HG03342 (cell line): ENCODE measurements at regions not wholly inside any gene's neighbourhood (a gene's known extent, or its start where the extent isn't known, plus 50 kb on each side); places are given as distances from the start of the nearest gene placed in this dataset.

Experiments used
- ATAC-seq: cut with Tn5 transposase; IDR thresholded peaks from one replicate; pipeline ENCODE4 v1.9.1; 2021; ENCODE audit warnings: mild to moderate bottlenecking, moderate library complexity; ENCODE audit not compliant: unreplicated experiment

- no peak for ATAC-seq
Measured at GRCh38 chr3:83729576-83729975, 1229.2 kb upstream of the CADM2 start.

- no peak for ATAC-seq
Measured at GRCh38 chr3:83734656-83735055, 1224.1 kb upstream of the CADM2 start.

- ATAC-seq, result no peak
Measured at GRCh38 chr3:83738202-83738601, 1220.6 kb upstream of the CADM2 start.

GRCh38 chr3:83740504-83740903, 1218.3 kb upstream of the CADM2 start:
- ATAC-seq, result no peak

- ATAC-seq, result no peak
Measured at GRCh38 chr3:83765956-83766355, 1192.8 kb upstream of the CADM2 start.

- no peak for ATAC-seq
Measured at GRCh38 chr3:83769791-83770663, 1188.8 kb upstream of the CADM2 start.

- ATAC-seq, result no peak
Measured at GRCh38 chr3:83770664-83771402, 1188.0 kb upstream of the CADM2 start.

- no peak for ATAC-seq
Measured at GRCh38 chr3:83802801-83803200, 1156.0 kb upstream of the CADM2 start.

GRCh38 chr3:83807511-83807910, 1151.3 kb upstream of the CADM2 start:
- no peak for ATAC-seq

- no peak for ATAC-seq
Measured at GRCh38 chr3:83813176-83813575, 1145.6 kb upstream of the CADM2 start.

GRCh38 chr3:83816653-83817052, 1142.1 kb upstream of the CADM2 start:
- no peak for ATAC-seq

GRCh38 chr3:83821506-83821905, 1137.3 kb upstream of the CADM2 start:
- ATAC-seq, result no peak

GRCh38 chr3:83823095-83823494, 1135.7 kb upstream of the CADM2 start:
- no peak for ATAC-seq

- no peak for ATAC-seq
Measured at GRCh38 chr3:83835040-83835439, 1123.7 kb upstream of the CADM2 start.

- no peak for ATAC-seq
Measured at GRCh38 chr3:83842511-83842910, 1116.3 kb upstream of the CADM2 start.

GRCh38 chr3:83843716-83844115, 1115.1 kb upstream of the CADM2 start:
- no peak for ATAC-seq

GRCh38 chr3:83849106-83849730, 1109.6 kb upstream of the CADM2 start:
- ATAC-seq, result no peak

GRCh38 chr3:83863380-83863779, 1095.4 kb upstream of the CADM2 start:
- no peak for ATAC-seq

- no peak for ATAC-seq
Measured at GRCh38 chr3:83868909-83869567, 1089.8 kb upstream of the CADM2 start.

GRCh38 chr3:83873550-83873949, 1085.2 kb upstream of the CADM2 start:
- ATAC-seq, result no peak

GRCh38 chr3:83877910-83878309, 1080.9 kb upstream of the CADM2 start:
- ATAC-seq, result no peak
